ENCODE measurements at regions not wholly inside any gene's neighbourhood (a gene's known extent, or its start where the extent isn't known, plus 50 kb on each side); places are given as distances from the start of the nearest gene placed in this dataset.
"Not testable (repeated sequence)": the region's sequence is repeated elsewhere in the genome, so short reads cannot be mapped to it uniquely, and the experiment has no call there.

GRCh38 chr2:173734797-173735196, 230.4 kb downstream of the SP3 start:
- FAIRE-seq (no peak), DNase-seq (ENCODE audit: insufficient read length, low spot score) (no peak)
- TF ChIP-seq POU2F2 (IDR thresholded peaks at IDR 0.05; ENCODE audit: low read depth, low read length) (no peak), POLR2A (IDR thresholded peaks at IDR 0.05; ENCODE audit: low read depth, low read length) (no peak), TAF1 (IDR thresholded peaks at IDR 0.05; ENCODE audit: low read depth, low read length) (no peak), SPI1 (IDR thresholded peaks at IDR 0.05; ENCODE audit: low read depth, low read length) (no peak), PAX5 (IDR thresholded peaks at IDR 0.05; ENCODE audit: insufficient read depth, low read length, severe bottlenecking) (no peak), POLR2AphosphoS5 (IDR thresholded peaks at IDR 0.05; ENCODE audit: low read depth, low read length) (no peak)

DNA sequence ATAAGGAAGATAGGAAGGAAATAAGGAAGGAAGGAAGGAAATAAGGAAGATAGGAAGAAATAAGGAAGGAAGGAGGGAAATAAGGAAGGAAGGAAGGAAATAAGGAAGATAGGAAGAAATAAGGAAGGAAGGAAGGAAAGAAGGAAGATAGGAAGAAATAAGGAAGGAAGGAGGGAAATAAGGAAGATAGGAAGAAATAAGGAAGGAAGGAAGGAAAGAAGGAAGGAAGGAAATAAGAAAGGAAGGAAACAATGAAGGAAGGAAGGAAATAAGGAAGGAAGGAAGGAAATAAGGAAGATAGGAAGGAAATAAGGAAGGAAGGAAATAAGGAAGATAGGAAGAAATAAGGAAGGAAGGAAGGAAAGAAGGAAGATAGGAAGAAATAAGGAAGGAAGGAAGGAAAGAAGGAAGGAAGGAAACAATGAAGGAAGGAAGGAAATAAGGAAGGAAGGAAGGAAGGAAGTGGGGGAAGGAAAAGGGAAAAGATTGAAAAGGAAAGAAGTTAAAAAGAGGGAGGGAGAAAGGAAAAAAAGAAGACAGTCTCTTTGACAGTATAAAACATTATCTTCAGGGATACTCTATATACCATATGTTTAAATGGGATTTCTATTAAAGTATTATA, 227.1 kb downstream of the SP3 start:
- FAIRE-seq; DNase-seq (ENCODE audit: insufficient read length, low spot score): not testable (repeated sequence)

DNA sequence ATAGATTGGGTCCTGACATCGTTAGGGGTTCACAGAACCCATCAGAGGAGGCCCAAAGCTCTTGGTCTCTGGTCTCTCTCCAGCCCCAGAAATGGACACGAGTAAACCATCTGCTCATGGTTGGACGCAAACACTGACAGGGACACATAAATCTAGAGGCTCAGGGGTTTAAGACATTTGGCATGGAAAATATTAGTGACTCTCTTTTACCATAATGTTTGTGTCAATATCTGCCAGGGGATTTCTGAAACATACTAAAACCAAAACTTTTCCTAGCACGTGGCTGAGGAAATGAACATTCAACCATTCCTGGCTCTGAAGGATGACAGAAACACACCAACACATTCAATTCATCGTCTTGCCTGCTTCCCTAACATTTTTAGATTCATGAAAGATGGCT, 226.2 kb downstream of the SP3 start:
- no peak for TF ChIP-seq PAX5 (IDR thresholded peaks at IDR 0.05; ENCODE audit: insufficient read depth, low read length, severe bottlenecking)
- TF ChIP-seq SPI1 (IDR thresholded peaks at IDR 0.05; ENCODE audit: low read depth, low read length), result no peak
- no peak for TF ChIP-seq TAF1 (IDR thresholded peaks at IDR 0.05; ENCODE audit: low read depth, low read length)
- no peak for TF ChIP-seq POLR2A (IDR thresholded peaks at IDR 0.05; ENCODE audit: low read depth, low read length)
- TF ChIP-seq POLR2AphosphoS5 (IDR thresholded peaks at IDR 0.05; ENCODE audit: low read depth, low read length), result no peak
- no peak for TF ChIP-seq POU2F2 (IDR thresholded peaks at IDR 0.05; ENCODE audit: low read depth, low read length)
- DNase-seq (ENCODE audit: insufficient read length, low spot score), result no peak
- no peak for FAIRE-seq

GRCh38 chr2:173740639-173741038, 224.5 kb downstream of the SP3 start:
- TF ChIP-seq PAX5 (IDR thresholded peaks at IDR 0.05; ENCODE audit: insufficient read depth, low read length, severe bottlenecking) (no peak), POLR2A (IDR thresholded peaks at IDR 0.05; ENCODE audit: low read depth, low read length) (no peak), SPI1 (IDR thresholded peaks at IDR 0.05; ENCODE audit: low read depth, low read length) (no peak), POLR2AphosphoS5 (IDR thresholded peaks at IDR 0.05; ENCODE audit: low read depth, low read length) (no peak)
- DNase-seq (ENCODE audit: insufficient read length, low spot score), result no peak
- FAIRE-seq, result no peak

DNA sequence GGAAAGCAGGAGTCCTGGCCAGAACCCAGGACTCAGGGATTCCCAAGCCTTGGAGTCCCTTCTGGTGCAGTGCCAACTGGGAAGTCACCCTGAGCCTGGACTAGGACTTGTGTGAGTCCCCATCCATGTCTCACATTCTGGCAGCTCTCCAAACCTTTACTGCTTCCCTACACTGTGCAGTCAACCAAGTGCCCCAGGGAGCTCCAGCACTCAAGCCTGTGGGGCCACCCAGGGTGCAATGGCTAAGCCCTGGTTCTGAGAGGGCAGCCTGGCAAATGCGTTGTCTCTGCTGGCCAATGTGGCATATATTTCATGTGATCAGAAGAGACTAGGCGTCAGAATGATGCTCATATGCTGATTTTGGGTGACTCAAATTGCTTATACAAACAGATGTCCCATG, 223.4 kb downstream of the SP3 start:
- no peak for FAIRE-seq
- no peak for DNase-seq (ENCODE audit: insufficient read length, low spot score)
- no peak for TF ChIP-seq TAF1 (IDR thresholded peaks at IDR 0.05; ENCODE audit: low read depth, low read length)
- no peak for TF ChIP-seq POLR2A (IDR thresholded peaks at IDR 0.05; ENCODE audit: low read depth, low read length)
- TF ChIP-seq POLR2AphosphoS5 (IDR thresholded peaks at IDR 0.05; ENCODE audit: low read depth, low read length), result no peak
- TF ChIP-seq SPI1 (IDR thresholded peaks at IDR 0.05; ENCODE audit: low read depth, low read length), result no peak
- no peak for TF ChIP-seq PAX5 (IDR thresholded peaks at IDR 0.05; ENCODE audit: insufficient read depth, low read length, severe bottlenecking)
- no peak for TF ChIP-seq POU2F2 (IDR thresholded peaks at IDR 0.05; ENCODE audit: low read depth, low read length)

DNA sequence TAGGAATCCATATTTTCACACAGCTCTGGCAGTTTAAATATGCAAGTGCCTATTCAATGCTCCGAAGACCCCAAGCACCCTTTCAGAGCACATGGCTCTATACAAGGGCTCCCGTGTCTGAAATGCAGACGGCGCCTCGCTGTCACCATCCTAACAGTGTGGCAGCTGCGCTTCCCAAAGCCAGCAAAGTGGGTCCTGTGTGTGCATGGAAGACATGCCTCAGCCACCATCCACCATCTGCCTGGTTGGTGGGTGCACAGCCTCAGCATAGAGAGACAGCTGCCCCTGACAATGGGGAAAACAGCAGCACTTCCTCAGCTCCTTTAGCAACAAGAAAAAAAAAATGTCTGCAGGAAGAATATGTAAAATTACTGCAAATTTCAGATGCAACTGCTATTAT, 218.1 kb downstream of the SP3 start:
- TF ChIP-seq POLR2AphosphoS5 (IDR thresholded peaks at IDR 0.05; ENCODE audit: low read depth, low read length) (no peak), PAX5 (IDR thresholded peaks at IDR 0.05; ENCODE audit: insufficient read depth, low read length, severe bottlenecking) (no peak), SPI1 (IDR thresholded peaks at IDR 0.05; ENCODE audit: low read depth, low read length) (no peak), TAF1 (IDR thresholded peaks at IDR 0.05; ENCODE audit: low read depth, low read length) (no peak), POU2F2 (IDR thresholded peaks at IDR 0.05; ENCODE audit: low read depth, low read length) (no peak), POLR2A (IDR thresholded peaks at IDR 0.05; ENCODE audit: low read depth, low read length) (no peak)
- DNase-seq (ENCODE audit: insufficient read length, low spot score) (no peak), FAIRE-seq (no peak)

GRCh38 chr2:173749315-173749714, 215.9 kb downstream of the SP3 start:
- TF ChIP-seq TAF1 (IDR thresholded peaks at IDR 0.05; ENCODE audit: low read depth, low read length) (no peak), POU2F2 (IDR thresholded peaks at IDR 0.05; ENCODE audit: low read depth, low read length) (no peak), SPI1 (IDR thresholded peaks at IDR 0.05; ENCODE audit: low read depth, low read length) (no peak), POLR2A (IDR thresholded peaks at IDR 0.05; ENCODE audit: low read depth, low read length) (no peak), POLR2AphosphoS5 (IDR thresholded peaks at IDR 0.05; ENCODE audit: low read depth, low read length) (no peak), PAX5 (IDR thresholded peaks at IDR 0.05; ENCODE audit: insufficient read depth, low read length, severe bottlenecking) (no peak)
- FAIRE-seq (no peak), DNase-seq (ENCODE audit: insufficient read length, low spot score) (no peak)

DNA sequence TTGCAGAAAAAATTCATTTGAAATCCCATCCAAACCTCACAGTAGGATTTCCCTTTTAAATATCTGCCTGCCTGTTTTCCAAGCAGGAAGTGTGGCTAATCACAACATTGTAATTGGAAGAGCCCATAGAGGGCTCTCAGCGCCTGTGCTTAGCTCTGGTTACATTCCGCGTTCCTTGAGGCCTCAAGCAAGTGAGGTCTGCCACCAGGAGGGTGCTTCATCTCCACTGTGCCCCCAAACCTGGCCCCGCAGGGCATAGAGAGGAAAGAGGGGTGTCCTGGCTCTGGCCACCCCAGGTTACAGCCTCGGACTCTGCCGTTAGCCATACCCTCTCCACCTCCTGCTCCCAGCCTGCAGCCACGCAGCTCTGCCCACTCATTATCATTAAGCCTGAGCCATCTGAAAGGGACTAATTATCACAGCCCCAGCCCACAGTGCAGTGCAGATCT, 214.8 kb downstream of the SP3 start:
- FAIRE-seq, result no peak
- TF ChIP-seq SPI1 (IDR thresholded peaks at IDR 0.05; ENCODE audit: low read depth, low read length), result no peak
- no peak for TF ChIP-seq POLR2AphosphoS5 (IDR thresholded peaks at IDR 0.05; ENCODE audit: low read depth, low read length)
- no peak for TF ChIP-seq POU2F2 (IDR thresholded peaks at IDR 0.05; ENCODE audit: low read depth, low read length)
- no peak for TF ChIP-seq TAF1 (IDR thresholded peaks at IDR 0.05; ENCODE audit: low read depth, low read length)
- TF ChIP-seq POLR2A (IDR thresholded peaks at IDR 0.05; ENCODE audit: low read depth, low read length), result no peak
- no peak for TF ChIP-seq PAX5 (IDR thresholded peaks at IDR 0.05; ENCODE audit: insufficient read depth, low read length, severe bottlenecking)
- no peak for DNase-seq (ENCODE audit: insufficient read length, low spot score)

DNA sequence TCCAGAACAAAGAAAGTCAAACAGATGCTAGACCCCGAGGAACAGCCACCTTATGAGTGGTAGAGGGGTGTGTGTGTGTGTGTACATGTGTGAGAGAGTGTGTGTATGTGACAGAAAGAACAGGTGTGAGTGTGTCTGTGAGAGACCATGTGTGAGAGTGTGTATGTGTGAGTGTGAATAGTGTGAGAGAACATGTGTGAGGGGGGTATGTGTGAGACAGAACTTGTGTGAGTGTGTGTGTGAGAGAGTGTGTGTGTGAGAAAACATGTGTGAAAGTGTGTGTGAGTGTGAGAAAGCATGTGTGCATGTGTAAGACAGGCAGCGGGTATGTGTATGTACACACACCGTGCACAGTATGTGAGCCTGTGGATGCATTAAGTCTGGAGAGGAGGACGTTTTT, 214.3 kb downstream of the SP3 start:
- no peak for TF ChIP-seq POLR2AphosphoS5 (IDR thresholded peaks at IDR 0.05; ENCODE audit: low read depth, low read length)
- no peak for TF ChIP-seq PAX5 (IDR thresholded peaks at IDR 0.05; ENCODE audit: insufficient read depth, low read length, severe bottlenecking)
- no peak for TF ChIP-seq POLR2A (IDR thresholded peaks at IDR 0.05; ENCODE audit: low read depth, low read length)
- no peak for FAIRE-seq
- no peak for DNase-seq (ENCODE audit: insufficient read length, low spot score)

GRCh38 chr2:173751245-173751975, 213.8 kb downstream of the SP3 start:
- DNase-seq (ENCODE audit: insufficient read length, low spot score) (no peak), FAIRE-seq (no peak)
- TF ChIP-seq POLR2A (IDR thresholded peaks at IDR 0.05; ENCODE audit: low read depth, low read length) (no peak), POU2F2 (IDR thresholded peaks at IDR 0.05; ENCODE audit: low read depth, low read length) (no peak), PAX5 (IDR thresholded peaks at IDR 0.05; ENCODE audit: insufficient read depth, low read length, severe bottlenecking) (no peak), POLR2AphosphoS5 (IDR thresholded peaks at IDR 0.05; ENCODE audit: low read depth, low read length) (no peak), SPI1 (IDR thresholded peaks at IDR 0.05; ENCODE audit: low read depth, low read length) (no peak), TAF1 (IDR thresholded peaks at IDR 0.05; ENCODE audit: low read depth, low read length) (no peak)

Measured in GM12891 (cell line).